GM19397 (cell line): ENCODE measurements at regions not wholly inside any gene's neighbourhood (a gene's known extent, or its start where the extent isn't known, plus 50 kb on each side); places are given as distances from the start of the nearest gene placed in this dataset.

Experiments used
- ATAC-seq: cut with Tn5 transposase; IDR thresholded peaks from one replicate; pipeline ENCODE4 v1.9.1; 2021; ENCODE audit warnings: mild to moderate bottlenecking, moderate library complexity; ENCODE audit not compliant: unreplicated experiment

- no peak for ATAC-seq
Measured at GRCh38 chr18:39976771-39977170, 1978.3 kb upstream of the PIK3C3 start.

- no peak for ATAC-seq
Measured at GRCh38 chr18:39972521-39972920, 1982.5 kb upstream of the PIK3C3 start.

DNA sequence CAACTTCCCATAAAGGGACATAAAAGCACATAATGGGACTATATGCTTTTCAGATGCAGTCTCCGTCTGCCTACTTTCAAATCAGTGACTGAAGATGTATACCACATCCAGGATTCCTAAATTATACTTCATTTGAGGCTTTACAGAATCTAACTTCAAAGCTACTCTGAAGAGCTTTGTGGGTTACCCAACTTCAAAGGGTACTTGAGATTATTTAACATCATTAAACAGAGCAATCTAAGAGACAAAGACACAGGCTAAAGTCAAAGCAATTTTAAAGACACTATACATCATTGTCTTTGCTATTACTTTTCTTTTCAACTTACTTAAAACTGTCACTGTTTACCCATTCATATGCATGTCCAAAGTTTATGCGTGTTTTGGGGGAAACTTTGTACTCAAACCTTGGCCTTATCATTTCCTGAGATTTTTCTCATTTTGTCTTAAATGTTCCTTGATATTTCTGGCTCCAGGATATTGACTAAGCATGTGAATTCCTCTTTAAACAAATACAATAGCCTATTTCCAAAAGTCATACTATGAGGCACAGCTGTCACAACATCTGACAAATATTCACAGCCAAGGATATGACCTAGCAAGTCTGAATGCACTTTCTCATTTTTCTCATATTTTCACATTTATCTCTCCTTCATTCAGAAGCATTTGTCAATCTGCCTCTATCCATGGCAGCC lies 1985.1 kb upstream of the PIK3C3 start:
- no peak for ATAC-seq

DNA sequence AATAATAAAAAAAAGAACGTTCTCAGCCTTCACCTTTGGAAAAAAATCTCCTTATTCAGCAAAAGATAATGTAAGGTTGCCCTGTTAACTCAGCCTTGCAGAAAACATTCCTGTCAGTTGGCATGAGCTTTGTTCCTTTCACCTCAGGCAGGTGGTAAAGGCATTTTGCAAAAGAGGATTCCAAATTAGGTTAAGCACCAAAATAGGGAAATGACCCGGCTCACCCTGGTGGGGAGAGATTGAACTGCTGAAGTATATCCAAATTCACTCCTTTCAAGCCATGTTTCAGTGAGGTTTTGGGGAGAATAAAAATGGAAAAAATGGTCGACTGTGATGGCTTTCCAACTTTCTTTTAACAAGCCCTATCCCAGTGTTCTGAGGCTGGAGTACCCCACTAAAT lies 1988.8 kb upstream of the PIK3C3 start:
- no peak for ATAC-seq

DNA sequence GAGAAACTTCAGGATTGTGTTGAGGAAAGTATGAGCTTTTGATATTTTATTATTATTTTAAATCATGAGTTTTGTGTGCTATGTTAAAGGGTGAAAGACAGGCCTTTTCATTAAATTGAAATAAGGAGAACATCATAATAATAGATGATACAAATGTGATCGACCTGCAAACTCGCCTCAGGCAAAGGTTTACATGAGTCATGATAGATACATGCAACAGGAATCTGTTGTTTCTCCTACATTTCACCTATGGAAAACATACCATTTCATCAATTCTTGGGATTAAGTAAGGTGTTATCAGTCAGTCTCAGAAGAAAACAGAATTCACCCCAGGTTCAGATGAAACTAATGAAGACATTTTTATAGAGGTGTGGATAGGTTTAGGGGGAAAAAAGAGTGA lies 1992.5 kb upstream of the PIK3C3 start:
- no peak for ATAC-seq

DNA sequence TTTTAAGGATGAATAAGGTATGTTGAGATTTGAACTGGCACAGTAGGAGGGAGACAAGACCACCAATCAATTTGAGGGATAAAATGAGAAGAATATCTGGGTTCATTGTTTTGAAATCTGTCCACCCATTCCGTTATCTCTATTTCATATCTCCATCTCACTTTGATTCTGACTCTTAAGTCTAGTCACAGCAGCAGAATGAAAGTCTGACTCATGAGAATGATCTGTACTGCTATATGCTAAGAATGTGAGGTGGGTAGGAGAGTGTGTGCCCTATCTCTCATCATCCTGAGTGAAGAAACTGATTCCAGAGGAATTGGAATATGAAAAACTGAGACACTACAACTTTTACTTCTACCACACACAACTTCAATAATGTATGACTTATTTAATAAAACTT lies 1994.5 kb upstream of the PIK3C3 start:
- ATAC-seq, result no peak

- no peak for ATAC-seq
Measured at GRCh38 chr18:39959839-39960238, 1995.2 kb upstream of the PIK3C3 start.

- no peak for ATAC-seq
Measured at GRCh38 chr18:39958876-39959275, 1996.2 kb upstream of the PIK3C3 start.

DNA sequence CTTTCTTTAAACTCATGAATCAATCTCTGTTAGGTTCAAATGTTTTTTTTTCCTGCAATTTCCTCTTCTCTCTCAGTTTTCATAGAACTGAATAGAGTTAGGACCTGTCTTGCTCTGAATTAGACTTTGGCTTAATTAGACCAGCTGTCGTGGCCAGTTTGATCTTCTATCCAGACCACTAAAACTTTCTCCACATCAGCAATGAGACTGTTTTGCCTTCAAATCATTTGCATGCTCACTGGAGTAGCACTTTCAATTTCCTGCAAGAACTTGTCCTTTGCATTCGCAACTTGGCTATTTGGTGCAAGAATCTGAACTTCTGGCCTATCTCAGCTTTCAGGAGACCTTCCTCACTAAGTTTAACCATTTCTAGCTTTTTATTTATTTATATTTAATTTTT lies 2002.2 kb upstream of the PIK3C3 start:
- no peak for ATAC-seq

DNA sequence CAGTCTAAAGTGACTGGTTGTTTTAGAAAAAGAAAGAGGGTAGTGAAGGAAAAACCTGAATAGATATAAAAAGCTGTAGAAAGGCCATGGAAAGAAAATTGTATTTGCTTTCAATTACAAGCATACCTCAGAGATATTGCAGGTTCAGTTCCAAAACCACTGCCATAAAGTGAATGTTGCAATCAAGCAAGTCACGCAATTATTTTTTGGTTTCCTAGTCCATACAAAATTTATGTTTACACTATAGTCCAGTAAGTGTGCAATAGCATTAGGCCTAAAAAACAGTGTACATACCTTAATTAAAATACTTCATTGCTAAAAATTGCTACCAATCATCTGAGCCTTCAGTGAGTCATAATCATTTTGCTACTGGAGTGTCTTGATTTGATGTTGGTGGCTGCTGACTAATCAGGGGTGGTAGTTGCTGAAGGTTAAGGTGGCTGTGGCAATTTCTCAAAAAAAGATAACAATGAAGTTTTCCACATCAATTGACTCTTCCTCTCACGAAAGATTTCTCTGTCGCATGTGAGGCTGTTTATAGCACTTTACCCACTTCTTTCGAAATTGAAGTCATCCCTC lies 2003.8 kb upstream of the PIK3C3 start:
- ATAC-seq, result no peak

DNA sequence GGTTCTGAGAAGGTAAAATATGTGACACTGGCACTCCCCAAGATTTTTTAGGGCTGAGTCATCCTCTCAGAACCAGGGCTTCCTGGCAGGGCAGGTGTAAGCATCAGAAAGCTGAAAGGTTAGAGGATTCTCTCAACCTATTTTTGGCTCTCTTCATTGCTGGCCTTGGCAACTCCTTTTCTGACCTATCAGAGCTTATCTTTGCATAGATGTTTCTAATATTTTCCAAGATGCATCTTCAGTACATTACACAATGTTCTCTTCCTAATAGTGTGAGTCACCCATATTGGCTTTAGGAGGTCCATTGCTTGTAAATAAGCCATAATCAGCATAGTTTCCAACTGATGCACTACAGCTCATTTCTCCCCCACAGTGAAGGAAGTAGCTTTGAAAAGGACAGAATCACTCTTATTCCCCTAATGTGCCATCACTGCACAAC lies 2008.4 kb upstream of the PIK3C3 start:
- ATAC-seq, result no peak

GRCh38 chr18:39945076-39945475 lies 2010.0 kb upstream of the PIK3C3 start:
- ATAC-seq, result no peak

DNA sequence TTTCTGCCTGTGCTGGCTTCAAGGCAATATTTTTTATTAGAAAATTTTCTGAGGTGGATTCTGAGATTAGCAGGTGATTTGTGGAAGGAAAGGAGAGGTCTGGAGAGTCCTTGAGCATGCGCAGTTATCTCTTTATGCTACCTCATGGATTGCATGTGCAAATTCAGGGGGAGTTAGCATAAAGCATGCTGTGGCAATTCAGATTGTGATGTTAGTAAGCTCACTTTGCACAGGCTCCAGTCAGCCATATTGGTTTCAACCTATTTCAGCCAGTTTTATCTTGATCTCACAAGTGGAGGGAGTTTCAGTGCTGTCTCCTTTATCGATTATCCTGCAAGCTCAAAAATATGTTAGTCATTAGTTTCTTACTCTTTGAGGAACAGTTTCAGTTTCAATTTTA lies 2012.3 kb upstream of the PIK3C3 start:
- ATAC-seq, result no peak

- no peak for ATAC-seq
Measured at GRCh38 chr18:39938676-39939608, 2016.1 kb upstream of the PIK3C3 start.

DNA sequence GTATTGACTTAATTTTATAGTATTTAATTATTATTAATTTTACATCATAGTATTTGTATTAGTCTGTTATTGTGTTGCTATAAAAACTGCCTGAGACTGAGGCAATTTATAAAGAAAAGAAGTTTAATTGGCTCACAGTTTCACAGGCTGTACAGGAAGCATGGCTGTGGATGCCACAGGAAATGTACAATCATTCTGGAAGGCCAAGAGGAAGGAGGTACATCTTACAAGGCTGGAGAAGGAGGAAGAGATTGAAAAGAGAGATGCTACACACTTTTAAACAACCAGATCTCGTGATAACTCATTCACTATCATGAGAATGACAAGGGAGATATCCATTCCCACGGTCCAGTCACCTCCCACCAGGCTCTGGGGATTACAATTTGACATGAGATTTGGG lies 2019.4 kb upstream of the PIK3C3 start:
- ATAC-seq, result no peak

GRCh38 chr18:39918847-39919246 lies 2036.2 kb upstream of the PIK3C3 start:
- no peak for ATAC-seq

GRCh38 chr18:39913672-39914366 lies 2041.2 kb upstream of the PIK3C3 start:
- ATAC-seq, result no peak

- no peak for ATAC-seq
Measured at GRCh38 chr18:39911716-39912115, 2043.3 kb upstream of the PIK3C3 start.

GRCh38 chr18:39909706-39910105 lies 2045.3 kb upstream of the PIK3C3 start:
- no peak for ATAC-seq

GRCh38 chr18:39886136-39886535 lies 2068.9 kb upstream of the PIK3C3 start:
- ATAC-seq, result no peak

DNA sequence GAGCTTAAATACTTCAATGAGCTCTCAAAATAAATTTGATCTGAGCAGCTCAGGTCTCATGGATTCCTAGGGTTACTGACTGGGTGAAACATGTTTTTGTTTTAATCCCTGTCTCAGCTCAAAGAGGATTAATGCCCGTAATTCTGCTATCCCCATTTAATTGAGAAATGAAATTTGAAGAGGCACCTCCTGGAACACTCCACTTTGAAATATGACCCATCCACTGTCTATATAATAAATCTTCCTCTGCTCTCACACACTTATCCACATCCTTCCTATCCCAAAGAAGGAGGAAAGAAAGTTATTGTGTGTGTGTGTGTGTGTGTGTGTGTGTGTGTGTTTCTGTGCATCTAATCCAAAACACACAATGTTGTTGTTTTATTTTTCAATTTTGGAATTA lies 2082.4 kb upstream of the PIK3C3 start:
- no peak for ATAC-seq
